HEK293T (cell line): ENCODE measurements at regions not wholly inside any gene's neighbourhood (a gene's known extent, or its start where the extent isn't known, plus 50 kb on each side); places are given as distances from the start of the nearest gene placed in this dataset.

ENCODE experiments used
- ARNT ChIP-seq: fragments of 450-650 bp; IDR thresholded peaks from 2 replicates; pipeline ENCODE4 v1.6.1; 2017; ENCODE audit warnings: mild to moderate bottlenecking
- BHLHE40 ChIP-seq: fragments of 450-650 bp; IDR thresholded peaks from 2 replicates; pipeline ENCODE4 v1.6.1; 2016; ENCODE audit warnings: mild to moderate bottlenecking, moderate library complexity, borderline replicate concordance
- FOXK2 ChIP-seq: fragments of 450-650 bp; IDR thresholded peaks from 2 replicates; pipeline ENCODE4 v1.6.1; 2016; ENCODE audit warnings: mild to moderate bottlenecking
- FOXM1 ChIP-seq: fragments of 450-650 bp; IDR thresholded peaks from 2 replicates; pipeline ENCODE4 v1.6.1; 2017; ENCODE audit warnings: mild to moderate bottlenecking, borderline replicate concordance
- HDGF ChIP-seq: fragments of 450-650 bp; IDR thresholded peaks from 2 replicates; pipeline ENCODE4 v1.6.1; 2017; ENCODE audit warnings: antibody characterized with exemption, borderline replicate concordance
- LEF1 ChIP-seq: fragments of 450-650 bp; IDR thresholded peaks from 2 replicates; pipeline ENCODE4 v1.6.1; 2017; ENCODE audit warnings: mild to moderate bottlenecking, borderline replicate concordance
- SUZ12 ChIP-seq: fragments of 450-650 bp; IDR thresholded peaks from 2 replicates; pipeline ENCODE4 v1.6.1; 2016; ENCODE audit warnings: mild to moderate bottlenecking
- TARDBP ChIP-seq: fragments of 450-650 bp; IDR thresholded peaks from 2 replicates; pipeline ENCODE4 v1.6.1; 2016

DNA sequence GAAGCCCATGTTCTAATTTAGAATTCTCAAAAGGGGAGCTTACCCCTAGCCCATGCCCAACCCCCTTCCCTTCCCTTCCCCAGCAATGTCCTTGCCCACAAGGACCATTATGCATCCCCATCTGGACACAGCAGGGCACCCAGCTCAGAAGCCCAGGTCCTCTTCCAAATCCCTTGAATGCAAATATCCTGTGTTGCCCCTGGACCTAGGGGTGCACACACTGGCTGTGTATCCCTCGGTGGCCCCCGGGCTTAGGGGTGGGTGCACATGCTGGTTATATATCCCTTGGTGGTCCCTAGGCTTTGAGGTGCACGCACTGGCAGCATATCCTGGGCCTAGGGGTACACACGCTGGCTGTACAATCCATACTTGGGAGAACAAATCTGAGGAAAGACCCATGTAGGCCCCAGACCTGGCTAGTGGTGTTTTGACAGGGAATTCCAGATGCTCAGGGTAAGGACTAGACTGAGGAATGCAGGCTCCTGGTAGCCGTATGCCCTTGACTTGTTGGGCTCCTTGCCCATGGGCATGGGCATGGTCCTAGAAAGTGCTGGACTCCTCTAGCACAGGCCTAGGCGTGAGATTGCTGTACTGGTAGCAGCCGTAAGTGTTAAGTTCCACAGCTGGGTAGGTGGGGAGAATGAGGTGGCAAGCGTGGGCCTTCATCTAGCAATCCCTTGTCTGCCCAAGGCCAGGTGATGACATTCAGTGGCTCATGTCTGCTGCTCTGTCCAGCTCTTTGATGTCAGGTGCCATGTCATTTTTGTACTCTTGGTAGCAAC lies 222.4 kb downstream of the OPA1 start:
- TF ChIP-seq TARDBP (no peak), BHLHE40 (no peak), FOXK2 (no peak), LEF1 (no peak), SUZ12 (no peak), HDGF (no peak), ARNT (no peak), FOXM1 (no peak)
